HG02970 (cell line): ENCODE measurements at regions not wholly inside any gene's neighbourhood (a gene's known extent, or its start where the extent isn't known, plus 50 kb on each side); places are given as distances from the start of the nearest gene placed in this dataset.

ENCODE experiments used
- ATAC-seq: cut with Tn5 transposase; IDR thresholded peaks from one replicate; pipeline ENCODE4 v1.9.1; 2021; ENCODE audit warnings: mild to moderate bottlenecking, moderate library complexity, moderate number of reproducible peaks; ENCODE audit not compliant: unreplicated experiment, low FRiP score

GRCh38 chr5:39517800-39518199, 93.0 kb upstream of the DAB2 start:
- no peak for ATAC-seq

- ATAC-seq = no peak
Observed at GRCh38 chr5:39515881-39516280, 91.1 kb upstream of the DAB2 start.

GRCh38 chr5:39513236-39513635, 88.5 kb upstream of the DAB2 start:
- ATAC-seq = no peak

- ATAC-seq = no peak
Observed at GRCh38 chr5:39506211-39506610, 81.4 kb upstream of the DAB2 start.

GRCh38 chr5:39505791-39506190, 81.0 kb upstream of the DAB2 start:
- ATAC-seq = no peak

- ATAC-seq = no peak
Observed at GRCh38 chr5:39505363-39505762, 80.6 kb upstream of the DAB2 start.

- ATAC-seq = no peak
Observed at GRCh38 chr5:39503155-39503554, 78.4 kb upstream of the DAB2 start.

GRCh38 chr5:39502704-39503103, 77.9 kb upstream of the DAB2 start:
- ATAC-seq = no peak

GRCh38 chr5:39501397-39501796, 76.6 kb upstream of the DAB2 start:
- no peak for ATAC-seq

- no peak for ATAC-seq
Observed at GRCh38 chr5:39500551-39501175, 75.9 kb upstream of the DAB2 start.

GRCh38 chr5:39498278-39498952, 73.6 kb upstream of the DAB2 start:
- ATAC-seq = no peak

GRCh38 chr5:39497322-39497721, 72.5 kb upstream of the DAB2 start:
- no peak for ATAC-seq

- no peak for ATAC-seq
Observed at GRCh38 chr5:39495227-39495626, 70.4 kb upstream of the DAB2 start.

GRCh38 chr5:39494534-39494933, 69.8 kb upstream of the DAB2 start:
- ATAC-seq = no peak

GRCh38 chr5:39494107-39494510, 69.3 kb upstream of the DAB2 start:
- no peak for ATAC-seq

- ATAC-seq = no peak
Observed at GRCh38 chr5:39491210-39491609, 66.4 kb upstream of the DAB2 start.

GRCh38 chr5:39489263-39489662, 64.5 kb upstream of the DAB2 start:
- no peak for ATAC-seq

GRCh38 chr5:39486790-39487189, 62.0 kb upstream of the DAB2 start:
- ATAC-seq = no peak

GRCh38 chr5:39486361-39486760, 61.6 kb upstream of the DAB2 start:
- ATAC-seq = no peak

- no peak for ATAC-seq
Observed at GRCh38 chr5:39485079-39485478, 60.3 kb upstream of the DAB2 start.

GRCh38 chr5:39484673-39485072, 59.9 kb upstream of the DAB2 start:
- no peak for ATAC-seq

- no peak for ATAC-seq
Observed at GRCh38 chr5:39482098-39482497, 57.3 kb upstream of the DAB2 start.
